Ascending aorta (tissue), 2 donors: ENCODE measurements at regions not wholly inside any gene's neighbourhood (a gene's known extent, or its start where the extent isn't known, plus 50 kb on each side); places are given as distances from the start of the nearest gene placed in this dataset.

Experiments
- DNase-seq, 2 donors: peaks; one replicate each; pipeline ENCODE4 v3.0.0-alpha.2; 2019; ENCODE audit warnings: low spot score in 2 of 2
- H3K27ac ChIP-seq, 2 donors: fragments of 200-600 bp; sonication (generic); one replicate each; pipeline ENCODE4 v1.5.1; 2016 to 2017; ENCODE audit warnings: mild to moderate bottlenecking in 1 of 2
- H3K27me3 ChIP-seq: fragments of 200-600 bp; sonication (generic); one replicate; pipeline ENCODE4 v1.5.1; 2017
- H3K36me3 ChIP-seq, 2 donors: fragments of 200-600 bp; sonication (generic); one replicate each; pipeline ENCODE4 v1.5.1; 2016
- H3K4me1 ChIP-seq, 2 donors: fragments of 200-600 bp; sonication (generic); one replicate each; pipeline ENCODE4 v1.5.1; 2016 to 2017; ENCODE audit warnings: mild to moderate bottlenecking in 1 of 2
- H3K4me3 ChIP-seq, 2 donors: fragments of 200-600 bp; sonication (generic); one replicate each; pipeline ENCODE4 v1.5.1; 2016 to 2017; ENCODE audit warnings: mild to moderate bottlenecking in 1 of 2
- H3K9me3 ChIP-seq, 2 donors: fragments of 200-600 bp; sonication (generic); one replicate each; pipeline ENCODE4 v1.5.1; 2016
- CTCF ChIP-seq, 3 experiments: fragments of 200-600 bp in 2 of 3; fragments of 450-650 bp in 1 of 3; sonication (generic) in 2 of 3; IDR thresholded peaks; one replicate each; pipeline ENCODE4 v1.5.1; 2016 to 2019; ENCODE audit warnings: antibody characterized with exemption in 3 of 3, mild to moderate bottlenecking in 1 of 3, moderate library complexity in 1 of 3
- intact Hi-C: fragments of 100-400 bp; cut with DNase I; formaldehyde crosslinking; loops from one replicate; pipeline ENCODE4 v1.15.1; 2023

GRCh38 chr2:230650585-230651137 lies 62.0 kb upstream of the CAB39 start:
- Histone ChIP-seq H3K4me1 (no peaks in the 10 kb centered on the region), H3K4me3 (no peak overlapping the region), H3K27ac (no peak overlapping the region), H3K27me3 (no peaks in the 10 kb centered on the region), H3K36me3 (no peaks in the 10 kb centered on the region), H3K9me3 (no peaks in the 10 kb centered on the region)
- intact Hi-C loops = no loop called here
- DNase-seq = no peak
- TF ChIP-seq CTCF (IDR thresholded peaks at IDR 0.05) = no peak

- no peaks in the 10 kb centered on the region for H3K9me3 ChIP-seq
- intact Hi-C loops = no loop called here
- TF ChIP-seq CTCF (IDR thresholded peaks at IDR 0.05) = no peak
- H3K36me3 ChIP-seq = no peaks in the 10 kb centered on the region
- no peak overlapping the region for H3K27ac ChIP-seq
- no peak for DNase-seq
- H3K27me3 ChIP-seq = no peaks in the 10 kb centered on the region
- no peaks in the 10 kb centered on the region for H3K4me1 ChIP-seq
- H3K4me3 ChIP-seq = no peak overlapping the region
Measured at GRCh38 chr2:230654057-230654456, 58.6 kb upstream of the CAB39 start.

GRCh38 chr2:230657462-230657861 lies 55.2 kb upstream of the CAB39 start:
- no peak for TF ChIP-seq CTCF (IDR thresholded peaks at IDR 0.05)
- DNase-seq = no peak
- Histone ChIP-seq H3K27me3 (no peaks in the 10 kb centered on the region), H3K9me3 (no peaks in the 10 kb centered on the region), H3K36me3 (no peaks in the 10 kb centered on the region), H3K4me3 (no peak overlapping the region), H3K27ac (no peak overlapping the region), H3K4me1 (no peaks in the 10 kb centered on the region)
- intact Hi-C loops = no loop called here

GRCh38 chr2:230657906-230658305 lies 54.7 kb upstream of the CAB39 start:
- H3K9me3 ChIP-seq = no peaks in the 10 kb centered on the region
- H3K4me1 ChIP-seq = no peaks in the 10 kb centered on the region
- no peak for TF ChIP-seq CTCF (IDR thresholded peaks at IDR 0.05)
- H3K27me3 ChIP-seq = no peaks in the 10 kb centered on the region
- no peak for DNase-seq
- H3K4me3 ChIP-seq = no peak overlapping the region
- no peaks in the 10 kb centered on the region for H3K36me3 ChIP-seq
- intact Hi-C loops = no loop called here
- H3K27ac ChIP-seq = no peak overlapping the region

- no peak for DNase-seq
- Histone ChIP-seq H3K27me3 (no peaks in the 10 kb centered on the region), H3K4me3 (no peak overlapping the region), H3K9me3 (no peaks in the 10 kb centered on the region), H3K36me3 (no peaks in the 10 kb centered on the region), H3K27ac (no peak overlapping the region), H3K4me1 (no peaks in the 10 kb centered on the region)
- intact Hi-C loops = no loop called here
- no peak for TF ChIP-seq CTCF (IDR thresholded peaks at IDR 0.05)
Measured at GRCh38 chr2:230658577-230658876, 54.1 kb upstream of the CAB39 start.
